Sigmoid colon (tissue), 6 donors: ENCODE measurements at regions not wholly inside any gene's neighbourhood (a gene's known extent, or its start where the extent isn't known, plus 50 kb on each side); places are given as distances from the start of the nearest gene placed in this dataset.
A peak's percentile ranks its signal among the peaks of the same experiment; 100 is the strongest.
"Not testable (repeated sequence)": the region's sequence is repeated elsewhere in the genome, so short reads cannot be mapped to it uniquely, and the experiment has no call there.

Experiments
- DNase-seq: peaks from one replicate; pipeline ENCODE4 v3.0.0-alpha.2; 2019
- H3K27ac ChIP-seq, 4 donors: fragments of 200-600 bp; sonication (generic); one replicate each; pipeline ENCODE4 v1.5.1; 2016 to 2019; ENCODE audit warnings: mild to moderate bottlenecking in 1 of 4
- H3K27me3 ChIP-seq, 3 donors: fragments of 200-600 bp; sonication (generic); one replicate each; pipeline ENCODE4 v1.5.1; 2019; ENCODE audit warnings: mild to moderate bottlenecking in 1 of 3
- H3K36me3 ChIP-seq, 4 donors: fragments of 200-600 bp; sonication (generic); one replicate each; pipeline ENCODE4 v1.5.1; 2016 to 2019
- H3K4me1 ChIP-seq, 4 donors: fragments of 200-600 bp; sonication (generic); one replicate each; pipeline ENCODE4 v1.5.1; 2017 to 2019
- H3K4me3 ChIP-seq, 4 donors: fragments of 200-600 bp; sonication (generic); one replicate each; pipeline ENCODE4 v1.5.1; 2017 to 2019; ENCODE audit warnings: mild to moderate bottlenecking in 2 of 4, moderate library complexity in 1 of 4
- H3K9me3 ChIP-seq, 4 donors: fragments of 200-600 bp in 3 of 4; sonication (generic) in 3 of 4; one replicate each; pipeline versions ENCODE4 v1.5.1 to v1.6.1; 2013 to 2019
- EP300 ChIP-seq, 4 donors: sonication (generic); formaldehyde crosslinking; IDR thresholded peaks; one replicate each; pipeline ENCODE4 v1.6.1; 2017; ENCODE audit warnings: antibody characterized with exemption in 4 of 4
- POLR2A ChIP-seq, 2 donors: fragments of 450-650 bp; IDR thresholded peaks; one replicate each; pipeline ENCODE4 v1.6.1; 2016; ENCODE audit warnings: antibody characterized with exemption in 2 of 2, mild to moderate bottlenecking in 2 of 2, moderate library complexity in 2 of 2
- POLR2AphosphoS5 ChIP-seq, 4 donors: sonication (generic); formaldehyde crosslinking; IDR thresholded peaks; one replicate each; pipeline ENCODE4 v1.6.1; 2017; ENCODE audit warnings: antibody characterized with exemption in 4 of 4
- WGBS, 2 donors: extraction: QIAGEN DNeasy Blood & Tissue Kit; methylation state at CpG; one replicate each; pipeline ENCODE4 v1.1.7; 2013; 5-methylcytosine and 5-hydroxymethylcytosine counted together
- intact Hi-C: fragments of 100-400 bp; cut with DNase I; formaldehyde crosslinking; loops from one replicate; pipeline ENCODE4 v1.15.1; 2023
- TF ChIP-seq, protein P1 (sequence below), 4 experiments: fragments of 450-650 bp in 3 of 4; fragments of 200-600 bp in 1 of 4; IDR thresholded peaks; one replicate each; pipeline ENCODE4 v1.5.1; 2016 to 2019; ENCODE audit warnings: antibody characterized with exemption in 4 of 4, mild to moderate bottlenecking in 3 of 4, moderate library complexity in 2 of 4
- donor health status: healthy with polysubstance abuse.
- donor health status: healthy.

GRCh38 chr3:40930756-40931155 lies 268.5 kb upstream of the CTNNB1 start:
- no peak for DNase-seq
- TF ChIP-seq, protein P1, sequence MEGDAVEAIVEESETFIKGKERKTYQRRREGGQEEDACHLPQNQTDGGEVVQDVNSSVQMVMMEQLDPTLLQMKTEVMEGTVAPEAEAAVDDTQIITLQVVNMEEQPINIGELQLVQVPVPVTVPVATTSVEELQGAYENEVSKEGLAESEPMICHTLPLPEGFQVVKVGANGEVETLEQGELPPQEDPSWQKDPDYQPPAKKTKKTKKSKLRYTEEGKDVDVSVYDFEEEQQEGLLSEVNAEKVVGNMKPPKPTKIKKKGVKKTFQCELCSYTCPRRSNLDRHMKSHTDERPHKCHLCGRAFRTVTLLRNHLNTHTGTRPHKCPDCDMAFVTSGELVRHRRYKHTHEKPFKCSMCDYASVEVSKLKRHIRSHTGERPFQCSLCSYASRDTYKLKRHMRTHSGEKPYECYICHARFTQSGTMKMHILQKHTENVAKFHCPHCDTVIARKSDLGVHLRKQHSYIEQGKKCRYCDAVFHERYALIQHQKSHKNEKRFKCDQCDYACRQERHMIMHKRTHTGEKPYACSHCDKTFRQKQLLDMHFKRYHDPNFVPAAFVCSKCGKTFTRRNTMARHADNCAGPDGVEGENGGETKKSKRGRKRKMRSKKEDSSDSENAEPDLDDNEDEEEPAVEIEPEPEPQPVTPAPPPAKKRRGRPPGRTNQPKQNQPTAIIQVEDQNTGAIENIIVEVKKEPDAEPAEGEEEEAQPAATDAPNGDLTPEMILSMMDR (IDR thresholded peaks at IDR 0.05) = no peak
- TF ChIP-seq POLR2AphosphoS5 (IDR thresholded peaks at IDR 0.05) (no peak), POLR2A (IDR thresholded peaks at IDR 0.05) (no peak), EP300 (IDR thresholded peaks at IDR 0.05) (no peak)
- Histone ChIP-seq H3K27me3 (no peaks in the 10 kb centered on the region), H3K36me3 (no peaks in the 10 kb centered on the region), H3K4me3 (no peak overlapping the region), H3K27ac (no peak overlapping the region), H3K4me1 (no peaks in the 10 kb centered on the region), H3K9me3 (no peaks in the 10 kb centered on the region)
- intact Hi-C loops = no loop called here

GRCh38 chr3:40938591-40938990 lies 260.7 kb upstream of the CTNNB1 start:
- Histone ChIP-seq H3K27ac (peak overlapping the region in 1 of 4 donors; percentile 53), H3K4me1 (peaks cover 0 to 12% (median 3%) of the 10 kb centered on the region in 4 donors)
- 50 to 72% methylated on average over 3 of the region's 3 CpGs for WGBS, 2 donors

GRCh38 chr3:40939030-40939740 lies 260.1 kb upstream of the CTNNB1 start:
- Histone ChIP-seq H3K9me3 (no peaks in the 10 kb centered on the region), H3K4me3 (no peak overlapping the region), H3K4me1 (peaks cover 0 to 12% (median 3%) of the 10 kb centered on the region in 4 donors), H3K27me3 (no peaks in the 10 kb centered on the region), H3K36me3 (no peaks in the 10 kb centered on the region), H3K27ac (peak overlapping the region in 1 of 4 donors; percentile 53)
- no peak for TF ChIP-seq EP300 (IDR thresholded peaks at IDR 0.05)
- TF ChIP-seq, protein P1 (IDR thresholded peaks at IDR 0.05) = no peak
- DNase-seq = no peak
- intact Hi-C loops = no loop called here
- 46 to 71% methylated on average over 4 of the region's 4 CpGs for WGBS, 2 donors

More at GRCh38 chr3:40938591-40938990, 260.7 kb upstream of the CTNNB1 start:
- no peak for DNase-seq
- H3K36me3 ChIP-seq = no peaks in the 10 kb centered on the region
- TF ChIP-seq EP300 (IDR thresholded peaks at IDR 0.05) = no peak
- no peak for TF ChIP-seq POLR2A (IDR thresholded peaks at IDR 0.05)
- TF ChIP-seq, protein P1 (IDR thresholded peaks at IDR 0.05) = no peak
- TF ChIP-seq POLR2AphosphoS5 (IDR thresholded peaks at IDR 0.05) = no peak
- no peaks in the 10 kb centered on the region for H3K9me3 ChIP-seq
- no peaks in the 10 kb centered on the region for H3K27me3 ChIP-seq
- intact Hi-C loops = no loop called here
- H3K4me3 ChIP-seq = no peak overlapping the region

- Histone ChIP-seq H3K4me1 (peaks cover 0 to 12% (median 3%) of the 10 kb centered on the region in 4 donors), H3K27ac (peak overlapping the region in 1 of 4 donors; percentile 53), H3K27me3 (no peaks in the 10 kb centered on the region), H3K4me3 (no peak overlapping the region), H3K36me3 (no peaks in the 10 kb centered on the region), H3K9me3 (no peaks in the 10 kb centered on the region)
- 33 to 53% methylated on average over 4 of the region's 4 CpGs for WGBS, 2 donors
- intact Hi-C loops = no loop called here
- no peak for DNase-seq
- TF ChIP-seq POLR2AphosphoS5 (IDR thresholded peaks at IDR 0.05) = no peak
- TF ChIP-seq EP300 (IDR thresholded peaks at IDR 0.05) = no peak
- no peak for TF ChIP-seq POLR2A (IDR thresholded peaks at IDR 0.05)
- TF ChIP-seq, protein P1 (IDR thresholded peaks at IDR 0.05) = no peak
These were observed 259.6 kb upstream of the CTNNB1 start for GRCh38 chr3:40939741-40940130.

- H3K4me1 ChIP-seq = peaks cover 0 to 12% (median 3%) of the 10 kb centered on the region in 4 donors
- DNase-seq = no peak
- no peaks in the 10 kb centered on the region for H3K27me3 ChIP-seq
- 73 to 78% methylated on average over 2 of the region's 2 CpGs for WGBS, 2 donors
- no peak overlapping the region for H3K27ac ChIP-seq
- H3K4me3 ChIP-seq = no peak overlapping the region
- intact Hi-C loops = no loop called here
- H3K36me3 ChIP-seq = no peaks in the 10 kb centered on the region
- H3K9me3 ChIP-seq = no peaks in the 10 kb centered on the region
- TF ChIP-seq, protein P1 (IDR thresholded peaks at IDR 0.05) = no peak
- TF ChIP-seq POLR2AphosphoS5 (IDR thresholded peaks at IDR 0.05) (no peak), POLR2A (IDR thresholded peaks at IDR 0.05) (no peak), EP300 (IDR thresholded peaks at IDR 0.05) (no peak)
These were observed 258.7 kb upstream of the CTNNB1 start for GRCh38 chr3:40940651-40941050.

- H3K9me3 ChIP-seq, DNase-seq, H3K27me3 ChIP-seq, H3K4me3 ChIP-seq, intact Hi-C loops, H3K27ac ChIP-seq, H3K4me1 ChIP-seq, H3K36me3 ChIP-seq: not testable (repeated sequence)
- 78 to 87% methylated on average over 3 of the region's 3 CpGs for WGBS, 2 donors
These were observed 252.3 kb upstream of the CTNNB1 start for GRCh38 chr3:40947022-40947421.

DNA sequence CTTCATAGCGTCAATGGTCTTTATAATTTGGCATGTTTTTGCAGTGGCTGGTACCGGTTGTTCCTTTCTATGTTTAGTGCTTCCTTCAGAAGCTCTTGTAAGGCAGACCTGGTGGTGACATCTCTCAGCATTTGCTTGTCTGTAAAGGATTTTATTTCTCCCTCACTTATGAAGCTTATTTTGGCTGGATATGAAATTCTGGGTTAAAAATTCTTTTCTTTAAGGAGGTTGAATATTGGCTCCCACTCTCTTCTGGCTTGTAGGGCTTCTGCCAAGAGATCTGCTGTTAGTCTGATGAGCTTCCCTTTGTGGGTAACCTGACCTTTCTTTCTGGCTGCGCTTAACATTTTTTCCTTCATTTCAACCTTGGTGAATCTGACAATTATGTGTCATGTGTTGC lies 250.0 kb upstream of the CTNNB1 start:
- intact Hi-C loops, H3K4me1 ChIP-seq, H3K27me3 ChIP-seq, DNase-seq, H3K9me3 ChIP-seq, H3K4me3 ChIP-seq, H3K27ac ChIP-seq, H3K36me3 ChIP-seq: not testable (repeated sequence)
- 93 to 98% methylated on average over 3 of the region's 3 CpGs for WGBS, 2 donors
